ENCODE measurements at regions not wholly inside any gene's neighbourhood (a gene's known extent, or its start where the extent isn't known, plus 50 kb on each side); places are given as distances from the start of the nearest gene placed in this dataset.

- no peak for TF ChIP-seq CTCF (IDR thresholded peaks at IDR 0.05; ENCODE audit: low read depth, low read length)
- no peak for DNase-seq (ENCODE audit: extremely low read depth, low read depth)
Observed at GRCh38 chr3:167084545-167084944, 295.6 kb downstream of the ZBBX start.

GRCh38 chr3:167078070-167078622 lies 302.0 kb downstream of the ZBBX start:
- no peak for TF ChIP-seq CTCF (IDR thresholded peaks at IDR 0.05; ENCODE audit: low read depth, low read length)
- DNase-seq (ENCODE audit: extremely low read depth, low read depth), result no peak

- no peak for TF ChIP-seq CTCF (IDR thresholded peaks at IDR 0.05; ENCODE audit: low read depth, low read length)
- DNase-seq (ENCODE audit: extremely low read depth, low read depth), result no peak
Observed at GRCh38 chr3:167067787-167068161, 312.3 kb downstream of the ZBBX start.

GRCh38 chr3:167066977-167067786 lies 312.9 kb downstream of the ZBBX start:
- DNase-seq (ENCODE audit: extremely low read depth, low read depth), result no peak
- no peak for TF ChIP-seq CTCF (IDR thresholded peaks at IDR 0.05; ENCODE audit: low read depth, low read length)

GRCh38 chr3:167057581-167057980 lies 322.5 kb downstream of the ZBBX start:
- no peak for TF ChIP-seq CTCF (IDR thresholded peaks at IDR 0.05; ENCODE audit: low read depth, low read length)
- DNase-seq (ENCODE audit: extremely low read depth, low read depth), result no peak

GRCh38 chr3:167054926-167055325 lies 325.2 kb downstream of the ZBBX start:
- DNase-seq (ENCODE audit: extremely low read depth, low read depth), result no peak
- no peak for TF ChIP-seq CTCF (IDR thresholded peaks at IDR 0.05; ENCODE audit: low read depth, low read length)

GRCh38 chr3:167051421-167051820 lies 328.7 kb downstream of the ZBBX start:
- no peak for TF ChIP-seq CTCF (IDR thresholded peaks at IDR 0.05; ENCODE audit: low read depth, low read length)
- no peak for DNase-seq (ENCODE audit: extremely low read depth, low read depth)
